H9 (cell line): ENCODE measurements at regions not wholly inside any gene's neighbourhood (a gene's known extent, or its start where the extent isn't known, plus 50 kb on each side); places are given as distances from the start of the nearest gene placed in this dataset.

Source experiments
- DNase-seq: peaks from one replicate; pipeline ENCODE4 v3.0.0-alpha.2; 2017
- H2AFZ ChIP-seq: one replicate; pipeline ENCODE4 v1.6.1; 2013; ENCODE audit warnings: mild to moderate bottlenecking, low read length, control low read depth, moderate library complexity
- H2AK5ac ChIP-seq: 2 replicates; pipeline ENCODE4 v1.6.1; 2013; ENCODE audit warnings: low read length, control low read depth, mixed read lengths; ENCODE audit not compliant: insufficient read length
- H2BK120ac ChIP-seq: one replicate; pipeline ENCODE4 v1.6.1; 2013; ENCODE audit warnings: low read depth, mild to moderate bottlenecking, low read length, control low read depth, inconsistent platforms; ENCODE audit not compliant: poor library complexity, severe bottlenecking
- H2BK12ac ChIP-seq: 2 replicates; pipeline ENCODE4 v1.6.1; 2013; ENCODE audit warnings: low read length, control low read depth, mixed read lengths, low read depth; ENCODE audit not compliant: insufficient read length
- H2BK15ac ChIP-seq: 2 replicates; pipeline ENCODE4 v1.6.1; 2013; ENCODE audit warnings: low read depth, low read length, control low read depth
- H2BK20ac ChIP-seq: one replicate; pipeline ENCODE4 v1.6.1; 2013; ENCODE audit warnings: low read depth, mild to moderate bottlenecking, low read length, control low read depth, inconsistent platforms; ENCODE audit not compliant: poor library complexity, severe bottlenecking
- H2BK5ac ChIP-seq: 2 replicates; pipeline ENCODE4 v1.6.1; 2013; ENCODE audit warnings: low read length, control low read depth, mixed read lengths; ENCODE audit not compliant: insufficient read length
- H3K14ac ChIP-seq: 2 replicates; pipeline ENCODE4 v1.6.1; 2013; ENCODE audit warnings: low read length, control low read depth; ENCODE audit not compliant: insufficient read depth
- H3K18ac ChIP-seq: 2 replicates; pipeline ENCODE4 v1.6.1; 2013; ENCODE audit warnings: low read depth, mild to moderate bottlenecking, mixed read lengths, low read length, control low read depth; ENCODE audit not compliant: insufficient read length
- H3K23ac ChIP-seq: 2 replicates; pipeline ENCODE4 v1.6.1; 2013; ENCODE audit warnings: low read length, control low read depth, mixed read lengths, low read depth; ENCODE audit not compliant: insufficient read length
- H3K23me2 ChIP-seq: 2 replicates; pipeline ENCODE4 v1.6.1; 2013; ENCODE audit warnings: low read depth, mild to moderate bottlenecking, mixed read lengths, low read length, control low read depth; ENCODE audit not compliant: insufficient read length, poor library complexity, severe bottlenecking
- H3K27ac ChIP-seq: 2 replicates; pipeline ENCODE4 v1.5.1; 2013; ENCODE audit warnings: low read length, control low read depth, mixed read lengths, low read depth; ENCODE audit not compliant: insufficient read length
- H3K27me3 ChIP-seq: 2 replicates; pipeline ENCODE4 v1.6.1; 2013; ENCODE audit warnings: low read length, control low read depth, inconsistent platforms; ENCODE audit not compliant: insufficient read depth
- H3K4ac ChIP-seq: 2 replicates; pipeline ENCODE4 v1.6.1; 2013; ENCODE audit warnings: low read depth, mild to moderate bottlenecking, control low read depth, inconsistent platforms, low read length, moderate library complexity
- H3K4me1 ChIP-seq: 2 replicates; pipeline ENCODE4 v1.6.1; 2013; ENCODE audit warnings: low read length, control low read depth, inconsistent platforms; ENCODE audit not compliant: insufficient read depth
- H3K4me2 ChIP-seq: 2 replicates; pipeline ENCODE4 v1.6.1; 2013; ENCODE audit warnings: low read length, control low read depth, mixed read lengths; ENCODE audit not compliant: insufficient read length, insufficient read depth
- H3K56ac ChIP-seq: 2 replicates; pipeline ENCODE4 v1.6.1; 2013; ENCODE audit warnings: low read depth, mild to moderate bottlenecking, mixed read lengths, low read length, control low read depth; ENCODE audit not compliant: insufficient read length
- H3K79me1 ChIP-seq: 2 replicates; pipeline ENCODE4 v1.6.1; 2013; ENCODE audit warnings: low read depth, mild to moderate bottlenecking, moderate library complexity, low read length, control low read depth, inconsistent platforms; ENCODE audit not compliant: insufficient read depth, poor library complexity, severe bottlenecking
- H3K79me2 ChIP-seq: 2 replicates; pipeline ENCODE4 v1.6.1; 2013; ENCODE audit warnings: low read length, control low read depth, inconsistent platforms; ENCODE audit not compliant: insufficient read depth
- H3K9ac ChIP-seq: 2 replicates; pipeline ENCODE4 v1.6.1; 2013; ENCODE audit warnings: low read length, control low read depth, mixed read lengths; ENCODE audit not compliant: insufficient read length; ENCODE audit errors: extremely low read depth
- H3K9me3 ChIP-seq: one replicate; pipeline ENCODE4 v1.6.1; 2013; ENCODE audit warnings: low read depth, low read length, inconsistent platforms; ENCODE audit not compliant: control insufficient read depth
- H3T11ph ChIP-seq: one replicate; pipeline ENCODE4 v1.6.1; 2013; ENCODE audit warnings: mild to moderate bottlenecking, low read length, control low read depth, inconsistent platforms
- H4K20me1 ChIP-seq: one replicate; pipeline ENCODE4 v1.6.1; 2013; ENCODE audit not compliant: control insufficient read depth, insufficient read length, insufficient read depth
- H4K5ac ChIP-seq: 2 replicates; pipeline ENCODE4 v1.6.1; 2013; ENCODE audit warnings: low read depth, mild to moderate bottlenecking, mixed read lengths, low read length, control low read depth; ENCODE audit not compliant: insufficient read length
- H4K8ac ChIP-seq: replicated peaks from 2 replicates; pipeline ENCODE4 v1.6.1; 2013; ENCODE audit warnings: low read length, control low read depth, mixed read lengths, low read depth; ENCODE audit not compliant: insufficient read length
- H4K91ac ChIP-seq: 2 replicates; pipeline ENCODE4 v1.6.1; 2013; ENCODE audit warnings: low read depth, mild to moderate bottlenecking, moderate library complexity, mixed read lengths, low read length, control low read depth; ENCODE audit not compliant: insufficient read length
- H3K27ac Mint-ChIP-seq, 3 experiments: 2 replicates in 2 of 3; 3 replicates in 1 of 3; pipeline ENCODE4 v1.8.0; 2020 to 2021; ENCODE audit warnings: mixed read lengths in 3 of 3, mild to moderate bottlenecking in 1 of 3, moderate library complexity in 1 of 3
- H3K27me3 Mint-ChIP-seq: 2 replicates; pipeline ENCODE4 v1.8.0; 2021; ENCODE audit warnings: low read depth, mild to moderate bottlenecking, moderate library complexity, mixed read lengths
- H3K36me3 Mint-ChIP-seq, 3 experiments: 2 replicates in 2 of 3; 3 replicates in 1 of 3; pipeline ENCODE4 v1.8.0; 2020 to 2021; ENCODE audit warnings: low read depth in 3 of 3, mixed read lengths in 3 of 3; ENCODE audit not compliant: insufficient read depth in 1 of 3
- H3K4me1 Mint-ChIP-seq, 2 experiments: 2 replicates each; pipeline ENCODE4 v1.8.0; 2020; ENCODE audit warnings: mixed read lengths in 2 of 2
- H3K4me3 Mint-ChIP-seq, 2 experiments: 2 replicates in 1 of 2; 3 replicates in 1 of 2; pipeline ENCODE4 v1.8.0; 2020 to 2021; ENCODE audit warnings: mild to moderate bottlenecking in 2 of 2, mixed read lengths in 2 of 2, moderate library complexity in 1 of 2
- H3K9me3 Mint-ChIP-seq, 2 experiments: 2 replicates in 1 of 2; 3 replicates in 1 of 2; pipeline ENCODE4 v1.8.0; 2020; ENCODE audit warnings: mild to moderate bottlenecking in 2 of 2, mixed read lengths in 2 of 2, moderate library complexity in 1 of 2
- WGBS: extraction: QIAGEN DNeasy Blood & Tissue Kit; methylation state at CpG from one replicate; pipeline ENCODE4 v1.1.7; 2013; ENCODE audit warnings: missing lambda C conversion rate, low lambda C conversion rate, mixed read lengths; ENCODE audit not compliant: insufficient read length; ENCODE audit errors: extremely low coverage; 5-methylcytosine and 5-hydroxymethylcytosine counted together
- TF ChIP-seq, protein P1 (sequence below): fragments of 200-600 bp; sonication (generic); conservative IDR thresholded peaks from 3 replicates; pipeline ENCODE4 v1.8.0; 2021; ENCODE audit warnings: antibody characterized with exemption, mild to moderate bottlenecking

DNA sequence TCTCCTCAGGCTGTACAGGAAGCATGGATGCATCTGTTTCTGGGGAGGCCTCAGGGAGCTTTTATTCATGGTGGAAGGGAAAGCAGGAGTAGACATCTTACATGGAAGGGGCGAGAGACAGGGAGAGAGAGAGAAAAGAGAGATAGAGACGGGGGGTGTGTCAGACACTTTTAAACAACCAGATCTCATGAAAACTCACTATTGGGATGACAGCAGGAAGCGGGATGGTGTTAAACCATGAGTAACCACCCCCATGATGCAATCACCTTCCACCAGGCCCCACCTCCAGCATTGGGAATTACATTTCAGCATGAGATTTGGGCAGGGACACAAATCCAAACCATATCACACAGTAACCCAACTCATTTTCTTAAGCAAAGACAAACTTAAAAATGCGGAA, 110.0 kb upstream of the EEA1 start:
- no peaks in the 10 kb centered on the region for H3K79me1 ChIP-seq
- H3K4me3 Mint-ChIP-seq = no peak overlapping the region
- H3K4me1 ChIP-seq = no peaks in the 10 kb centered on the region
- H3K4me1 Mint-ChIP-seq = peaks cover 0 to 2% of the 10 kb centered on the region in 2 experiments; a peak in 1 of 4 replicates
- H2BK20ac ChIP-seq = no peak overlapping the region
- H3K27ac ChIP-seq = no peak overlapping the region
- no peak overlapping the region for H3K27ac Mint-ChIP-seq
- H3K79me2 ChIP-seq = no peaks in the 10 kb centered on the region
- H3K56ac ChIP-seq = no peak overlapping the region
- H3K36me3 Mint-ChIP-seq = peaks cover 0 to 1% (median 0%) of the 10 kb centered on the region in 3 experiments; a peak in 2 of 7 replicates
- H4K8ac ChIP-seq = no peak overlapping the region
- H4K5ac ChIP-seq = no peak overlapping the region
- no peak overlapping the region for H2BK12ac ChIP-seq
- no peak overlapping the region for H3K18ac ChIP-seq
- H2BK15ac ChIP-seq = no peak overlapping the region
- WGBS = no CpG with 5 or more reads among the region's 4 CpGs
- H2AFZ ChIP-seq = no peak overlapping the region
- H3K9me3 Mint-ChIP-seq = no peaks in the 10 kb centered on the region
- H3K4me2 ChIP-seq = no peak overlapping the region
- TF ChIP-seq, protein P1, sequence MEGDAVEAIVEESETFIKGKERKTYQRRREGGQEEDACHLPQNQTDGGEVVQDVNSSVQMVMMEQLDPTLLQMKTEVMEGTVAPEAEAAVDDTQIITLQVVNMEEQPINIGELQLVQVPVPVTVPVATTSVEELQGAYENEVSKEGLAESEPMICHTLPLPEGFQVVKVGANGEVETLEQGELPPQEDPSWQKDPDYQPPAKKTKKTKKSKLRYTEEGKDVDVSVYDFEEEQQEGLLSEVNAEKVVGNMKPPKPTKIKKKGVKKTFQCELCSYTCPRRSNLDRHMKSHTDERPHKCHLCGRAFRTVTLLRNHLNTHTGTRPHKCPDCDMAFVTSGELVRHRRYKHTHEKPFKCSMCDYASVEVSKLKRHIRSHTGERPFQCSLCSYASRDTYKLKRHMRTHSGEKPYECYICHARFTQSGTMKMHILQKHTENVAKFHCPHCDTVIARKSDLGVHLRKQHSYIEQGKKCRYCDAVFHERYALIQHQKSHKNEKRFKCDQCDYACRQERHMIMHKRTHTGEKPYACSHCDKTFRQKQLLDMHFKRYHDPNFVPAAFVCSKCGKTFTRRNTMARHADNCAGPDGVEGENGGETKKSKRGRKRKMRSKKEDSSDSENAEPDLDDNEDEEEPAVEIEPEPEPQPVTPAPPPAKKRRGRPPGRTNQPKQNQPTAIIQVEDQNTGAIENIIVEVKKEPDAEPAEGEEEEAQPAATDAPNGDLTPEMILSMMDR = no peak
- DNase-seq = no peak
- no peak overlapping the region for H2AK5ac ChIP-seq
- no peak overlapping the region for H3K4ac ChIP-seq
- H3T11ph ChIP-seq = no peak overlapping the region
- no peak overlapping the region for H3K23ac ChIP-seq
- no peak overlapping the region for H3K9ac ChIP-seq
- no peaks in the 10 kb centered on the region for H3K23me2 ChIP-seq
- no peak overlapping the region for H3K14ac ChIP-seq
- no peaks in the 10 kb centered on the region for H4K20me1 ChIP-seq
- no peaks in the 10 kb centered on the region for H3K27me3 ChIP-seq
- no peak overlapping the region for H4K91ac ChIP-seq
- H2BK5ac ChIP-seq = no peak overlapping the region
- H3K9me3 ChIP-seq = no peaks in the 10 kb centered on the region
- H3K27me3 Mint-ChIP-seq = peaks cover 2% of the 10 kb centered on the region; the same call in 1 of the 2 replicates
- no peak overlapping the region for H2BK120ac ChIP-seq
